GM12874 (cell line): ENCODE measurements at regions not wholly inside any gene's neighbourhood (a gene's known extent, or its start where the extent isn't known, plus 50 kb on each side); places are given as distances from the start of the nearest gene placed in this dataset.

Source experiments
- TF ChIP-seq, protein P1 (sequence below): IDR thresholded peaks from 2 replicates; pipeline ENCODE4 v1.5.1; 2011; ENCODE audit warnings: low read depth, mild to moderate bottlenecking, control low read depth, low read length, moderate library complexity; ENCODE audit not compliant: insufficient read depth

DNA sequence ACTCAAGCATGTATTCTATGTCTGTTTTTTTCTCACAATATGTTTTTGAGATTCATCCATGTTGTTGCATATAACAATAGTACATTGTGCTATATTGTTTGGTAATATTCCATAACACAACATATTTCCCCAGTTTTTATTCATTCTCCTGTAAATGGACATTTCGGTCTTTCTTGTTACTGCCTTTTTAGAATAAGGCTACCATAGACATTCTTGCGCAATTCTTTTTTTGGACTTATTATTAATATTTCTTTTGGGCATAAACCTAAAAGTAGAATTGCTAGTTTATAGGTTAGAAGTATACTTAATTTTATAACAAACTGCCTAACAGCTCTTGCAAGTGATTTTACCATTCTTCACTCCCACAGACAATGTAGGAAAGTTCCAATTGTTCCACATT, 573.0 kb downstream of the ADGRL2 start:
- TF ChIP-seq, protein P1, sequence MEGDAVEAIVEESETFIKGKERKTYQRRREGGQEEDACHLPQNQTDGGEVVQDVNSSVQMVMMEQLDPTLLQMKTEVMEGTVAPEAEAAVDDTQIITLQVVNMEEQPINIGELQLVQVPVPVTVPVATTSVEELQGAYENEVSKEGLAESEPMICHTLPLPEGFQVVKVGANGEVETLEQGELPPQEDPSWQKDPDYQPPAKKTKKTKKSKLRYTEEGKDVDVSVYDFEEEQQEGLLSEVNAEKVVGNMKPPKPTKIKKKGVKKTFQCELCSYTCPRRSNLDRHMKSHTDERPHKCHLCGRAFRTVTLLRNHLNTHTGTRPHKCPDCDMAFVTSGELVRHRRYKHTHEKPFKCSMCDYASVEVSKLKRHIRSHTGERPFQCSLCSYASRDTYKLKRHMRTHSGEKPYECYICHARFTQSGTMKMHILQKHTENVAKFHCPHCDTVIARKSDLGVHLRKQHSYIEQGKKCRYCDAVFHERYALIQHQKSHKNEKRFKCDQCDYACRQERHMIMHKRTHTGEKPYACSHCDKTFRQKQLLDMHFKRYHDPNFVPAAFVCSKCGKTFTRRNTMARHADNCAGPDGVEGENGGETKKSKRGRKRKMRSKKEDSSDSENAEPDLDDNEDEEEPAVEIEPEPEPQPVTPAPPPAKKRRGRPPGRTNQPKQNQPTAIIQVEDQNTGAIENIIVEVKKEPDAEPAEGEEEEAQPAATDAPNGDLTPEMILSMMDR: no peak

DNA sequence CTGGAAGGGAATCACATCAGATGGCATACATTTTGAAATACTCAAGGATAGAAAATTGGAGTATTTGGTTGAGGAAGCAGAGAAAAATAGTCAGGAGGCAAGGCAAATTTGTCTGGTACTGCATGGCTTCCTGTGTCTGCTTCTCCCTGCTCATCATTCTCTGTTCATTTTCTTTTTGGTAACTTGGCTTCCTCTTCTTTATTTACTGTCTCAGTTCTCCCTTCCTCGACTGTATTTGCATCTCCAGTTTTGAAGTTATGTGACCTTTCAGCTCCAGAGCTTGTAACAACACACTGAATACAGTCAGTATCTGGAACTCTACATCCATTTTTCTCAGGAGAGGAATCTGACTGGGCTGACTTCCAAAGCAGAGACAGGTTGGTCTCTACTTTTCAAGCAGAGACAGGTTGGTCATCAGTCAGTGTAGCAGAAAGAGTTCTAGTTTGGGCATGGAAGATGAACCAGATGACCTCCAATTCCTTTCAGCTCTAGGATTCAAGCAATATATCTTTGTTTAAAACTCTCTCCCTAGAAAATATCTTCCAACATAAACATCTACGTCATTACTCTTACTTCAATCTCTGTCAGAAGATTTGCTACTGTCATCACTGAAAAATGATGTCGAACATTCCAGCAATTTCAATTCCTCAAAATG, 571.2 kb downstream of the ADGRL2 start:
- TF ChIP-seq, protein P1: no peak

DNA sequence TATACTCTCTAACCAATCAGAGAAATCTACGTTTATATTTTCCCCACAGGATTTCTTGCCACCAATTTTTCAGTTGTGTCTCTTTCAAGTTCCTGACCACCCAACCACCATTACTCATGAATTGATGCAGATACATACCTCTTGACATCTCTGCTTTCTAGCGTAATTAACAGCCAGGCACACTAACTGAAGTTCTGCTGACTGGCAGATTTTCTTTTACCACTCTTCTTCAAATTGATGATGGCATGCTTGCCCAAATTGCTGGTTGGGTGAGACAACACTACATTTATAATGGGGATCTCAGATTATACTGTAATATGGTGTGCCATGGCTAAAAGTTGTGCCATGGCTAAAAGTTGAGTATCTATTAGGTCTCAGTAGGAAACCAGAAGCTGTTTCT, 566.7 kb downstream of the ADGRL2 start:
- TF ChIP-seq, protein P1: no peak

DNA sequence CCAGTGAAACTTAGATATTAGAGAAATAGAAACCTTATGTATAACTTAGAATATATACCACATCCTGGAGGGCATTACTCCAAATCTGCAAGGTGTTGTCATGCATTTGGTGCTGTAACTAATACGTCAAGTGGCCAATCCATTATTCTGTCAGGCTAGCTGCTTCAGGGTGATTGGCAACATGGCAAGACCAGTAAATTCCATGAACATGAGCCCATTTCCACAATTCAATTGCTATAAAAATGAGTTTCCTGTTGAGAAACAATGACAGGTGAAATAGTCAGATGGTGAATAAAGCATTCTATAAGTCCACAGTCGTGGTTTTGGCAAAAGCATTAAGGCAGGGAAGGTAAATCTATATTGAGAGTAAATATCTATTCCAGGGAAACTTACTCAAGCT, 566.0 kb downstream of the ADGRL2 start:
- TF ChIP-seq, protein P1: no peak

DNA sequence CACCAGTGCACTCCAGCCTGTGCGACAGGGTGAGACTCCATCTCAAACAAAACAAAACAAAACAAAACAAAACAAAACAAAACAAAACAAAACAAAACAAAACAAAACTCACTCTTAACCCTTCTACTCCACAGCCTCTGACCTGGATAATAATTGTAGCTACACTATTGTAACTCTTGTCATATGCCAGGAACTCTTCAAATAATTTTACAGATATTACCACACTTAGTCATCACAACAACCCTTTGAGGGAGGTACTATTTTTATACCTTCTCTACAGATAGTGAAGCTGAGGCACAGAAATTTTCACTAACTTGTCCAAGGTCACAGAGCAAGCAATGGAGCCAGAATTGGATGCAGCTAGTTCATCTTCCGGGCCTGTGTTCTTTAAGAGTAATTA, 547.8 kb downstream of the ADGRL2 start:
- TF ChIP-seq, protein P1: no peak

DNA sequence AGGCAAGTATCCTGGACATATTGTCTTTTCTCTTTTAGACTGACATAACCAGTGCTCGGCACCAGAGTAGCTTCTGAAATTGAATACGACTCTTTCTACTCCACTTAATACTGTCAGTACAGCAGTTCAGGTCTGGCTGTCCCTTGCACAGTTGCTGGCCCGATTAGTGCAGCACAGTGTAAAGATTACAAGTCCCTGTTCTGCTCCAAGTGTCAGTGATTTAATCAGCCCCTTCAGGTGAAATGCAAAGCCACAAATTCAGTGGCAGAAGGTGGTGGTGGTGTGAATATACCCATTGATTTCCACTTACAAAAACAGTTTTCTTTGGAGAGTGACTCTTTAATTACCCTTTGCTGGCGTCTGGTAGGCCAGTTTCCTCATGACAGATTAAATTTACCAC, 545.4 kb downstream of the ADGRL2 start:
- TF ChIP-seq, protein P1: no peak

DNA sequence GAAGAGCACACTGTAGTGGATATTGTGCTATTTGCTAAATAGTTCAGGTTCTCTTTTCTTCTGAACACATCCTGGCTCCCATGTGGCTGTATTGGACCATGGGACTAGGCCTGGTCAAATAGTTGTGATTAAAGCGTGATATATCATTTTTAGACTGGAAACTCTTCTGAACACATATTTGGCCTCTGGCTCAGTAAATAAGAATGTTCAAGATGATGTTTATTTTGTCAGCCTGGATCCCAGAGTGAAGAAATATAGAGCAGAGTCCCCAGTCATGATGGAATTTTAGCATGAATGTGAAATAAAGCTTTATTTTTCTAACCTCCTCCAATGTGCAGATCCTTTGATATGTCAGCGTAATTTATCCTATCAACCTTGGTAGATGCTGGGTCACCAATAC, 542.6 kb downstream of the ADGRL2 start:
- TF ChIP-seq, protein P1: no peak
